ENCODE measurements at regions not wholly inside any gene's neighbourhood (a gene's known extent, or its start where the extent isn't known, plus 50 kb on each side); places are given as distances from the start of the nearest gene placed in this dataset.

DNA sequence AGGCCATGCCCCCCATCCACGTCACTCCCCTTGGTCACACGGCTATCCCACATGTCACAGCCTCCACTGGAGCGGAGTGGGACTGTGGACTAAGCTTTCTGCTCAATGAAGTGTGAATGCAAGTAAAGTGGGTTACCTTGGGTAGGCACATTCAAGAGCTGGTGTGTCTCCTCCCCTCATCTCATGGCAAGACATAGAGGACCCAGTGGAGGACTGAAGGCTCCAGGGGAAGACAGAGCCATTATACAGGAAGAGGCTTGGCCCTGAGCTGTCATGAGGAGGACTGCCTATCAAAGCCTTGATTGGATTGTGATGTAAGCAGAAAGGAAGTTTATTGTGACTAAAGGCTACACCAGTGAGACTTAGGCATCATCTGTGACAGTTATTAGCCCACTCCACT, 129.2 kb upstream of the CCL2 start:
- H3K4me1 ChIP-seq (ENCODE audit: control insufficient read depth in 4 of 4, insufficient read depth in 4 of 4, low read length in 3 of 4): no peaks in the 10 kb centered on the region
- WGBS: 96% methylated on average over 3 of the region's 3 CpGs
- DNase-seq (ENCODE audit: low spot score): no peak
- H3K27me3 ChIP-seq (ENCODE audit: control insufficient read depth in 4 of 4, insufficient read depth in 4 of 4, low read length in 3 of 4): no peaks in the 10 kb centered on the region
- H3K27ac ChIP-seq (ENCODE audit: low read depth in 1 of 2, low read length in 2 of 2): no peak overlapping the region
- no peak overlapping the region for H3K4me3 ChIP-seq (ENCODE audit: low read depth in 1 of 3, low read length in 3 of 3)
- no peak for TF ChIP-seq HNF4G (IDR thresholded peaks at IDR 0.05)
- TF ChIP-seq TAF1 (conservative IDR thresholded peaks at IDR 0.05): no peak
- TF ChIP-seq, protein P1, sequence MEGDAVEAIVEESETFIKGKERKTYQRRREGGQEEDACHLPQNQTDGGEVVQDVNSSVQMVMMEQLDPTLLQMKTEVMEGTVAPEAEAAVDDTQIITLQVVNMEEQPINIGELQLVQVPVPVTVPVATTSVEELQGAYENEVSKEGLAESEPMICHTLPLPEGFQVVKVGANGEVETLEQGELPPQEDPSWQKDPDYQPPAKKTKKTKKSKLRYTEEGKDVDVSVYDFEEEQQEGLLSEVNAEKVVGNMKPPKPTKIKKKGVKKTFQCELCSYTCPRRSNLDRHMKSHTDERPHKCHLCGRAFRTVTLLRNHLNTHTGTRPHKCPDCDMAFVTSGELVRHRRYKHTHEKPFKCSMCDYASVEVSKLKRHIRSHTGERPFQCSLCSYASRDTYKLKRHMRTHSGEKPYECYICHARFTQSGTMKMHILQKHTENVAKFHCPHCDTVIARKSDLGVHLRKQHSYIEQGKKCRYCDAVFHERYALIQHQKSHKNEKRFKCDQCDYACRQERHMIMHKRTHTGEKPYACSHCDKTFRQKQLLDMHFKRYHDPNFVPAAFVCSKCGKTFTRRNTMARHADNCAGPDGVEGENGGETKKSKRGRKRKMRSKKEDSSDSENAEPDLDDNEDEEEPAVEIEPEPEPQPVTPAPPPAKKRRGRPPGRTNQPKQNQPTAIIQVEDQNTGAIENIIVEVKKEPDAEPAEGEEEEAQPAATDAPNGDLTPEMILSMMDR (IDR thresholded peaks at IDR 0.05; ENCODE audit: low read depth, low read length, missing input control): no peak
- TF ChIP-seq NR2F2 (IDR thresholded peaks at IDR 0.05): no peak
- no peak for TF ChIP-seq EGR1 (IDR thresholded peaks at IDR 0.05; ENCODE audit: low read depth in 2 of 2)
- TF ChIP-seq RXRA (IDR thresholded peaks at IDR 0.05): no peak
- TF ChIP-seq GABPA (IDR thresholded peaks at IDR 0.05 in 1 of 2, conservative IDR thresholded peaks at IDR 0.05 in 1 of 2): no peak
- TF ChIP-seq FOXA2 (IDR thresholded peaks at IDR 0.05): no peak
- TF ChIP-seq SP1 (IDR thresholded peaks at IDR 0.05): no peak
- no peak for TF ChIP-seq FOXA1 (IDR thresholded peaks at IDR 0.05)
- TF ChIP-seq, protein P2, sequence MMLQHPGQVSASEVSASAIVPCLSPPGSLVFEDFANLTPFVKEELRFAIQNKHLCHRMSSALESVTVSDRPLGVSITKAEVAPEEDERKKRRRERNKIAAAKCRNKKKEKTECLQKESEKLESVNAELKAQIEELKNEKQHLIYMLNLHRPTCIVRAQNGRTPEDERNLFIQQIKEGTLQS (IDR thresholded peaks at IDR 0.05): no peak
- TF ChIP-seq, protein P3, sequence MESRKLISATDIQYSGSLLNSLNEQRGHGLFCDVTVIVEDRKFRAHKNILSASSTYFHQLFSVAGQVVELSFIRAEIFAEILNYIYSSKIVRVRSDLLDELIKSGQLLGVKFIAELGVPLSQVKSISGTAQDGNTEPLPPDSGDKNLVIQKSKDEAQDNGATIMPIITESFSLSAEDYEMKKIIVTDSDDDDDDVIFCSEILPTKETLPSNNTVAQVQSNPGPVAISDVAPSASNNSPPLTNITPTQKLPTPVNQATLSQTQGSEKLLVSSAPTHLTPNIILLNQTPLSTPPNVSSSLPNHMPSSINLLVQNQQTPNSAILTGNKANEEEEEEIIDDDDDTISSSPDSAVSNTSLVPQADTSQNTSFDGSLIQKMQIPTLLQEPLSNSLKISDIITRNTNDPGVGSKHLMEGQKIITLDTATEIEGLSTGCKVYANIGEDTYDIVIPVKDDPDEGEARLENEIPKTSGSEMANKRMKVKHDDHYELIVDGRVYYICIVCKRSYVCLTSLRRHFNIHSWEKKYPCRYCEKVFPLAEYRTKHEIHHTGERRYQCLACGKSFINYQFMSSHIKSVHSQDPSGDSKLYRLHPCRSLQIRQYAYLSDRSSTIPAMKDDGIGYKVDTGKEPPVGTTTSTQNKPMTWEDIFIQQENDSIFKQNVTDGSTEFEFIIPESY (IDR thresholded peaks at IDR 0.05): no peak
- TF ChIP-seq RAD21 (IDR thresholded peaks at IDR 0.05): no peak
- no peak for TF ChIP-seq HNF4A (conservative IDR thresholded peaks at IDR 0.05)
- TF ChIP-seq, protein P4, sequence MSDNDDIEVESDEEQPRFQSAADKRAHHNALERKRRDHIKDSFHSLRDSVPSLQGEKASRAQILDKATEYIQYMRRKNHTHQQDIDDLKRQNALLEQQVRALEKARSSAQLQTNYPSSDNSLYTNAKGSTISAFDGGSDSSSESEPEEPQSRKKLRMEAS (IDR thresholded peaks at IDR 0.05): no peak
- no peak for TF ChIP-seq YY1 (IDR thresholded peaks at IDR 0.05)
- no peaks in the 10 kb centered on the region for H3K9me3 ChIP-seq (ENCODE audit: control insufficient read depth in 4 of 4, low read length in 3 of 4)
- no peak overlapping the region for H3K9ac ChIP-seq (ENCODE audit: low read depth in 1 of 2, low read length in 2 of 2)
- H3K36me3 ChIP-seq (ENCODE audit: control insufficient read depth in 4 of 4, insufficient read depth in 3 of 4, low read depth in 1 of 4, low read length in 3 of 4): no peaks in the 10 kb centered on the region

- Histone ChIP-seq H3K36me3 (ENCODE audit: control insufficient read depth in 4 of 4, insufficient read depth in 3 of 4, low read depth in 1 of 4, low read length in 3 of 4) (no peaks in the 10 kb centered on the region), H3K9ac (ENCODE audit: low read depth in 1 of 2, low read length in 2 of 2) (no peak overlapping the region), H3K27me3 (ENCODE audit: control insufficient read depth in 4 of 4, insufficient read depth in 4 of 4, low read length in 3 of 4) (no peaks in the 10 kb centered on the region), H3K4me1 (ENCODE audit: control insufficient read depth in 4 of 4, insufficient read depth in 4 of 4, low read length in 3 of 4) (no peaks in the 10 kb centered on the region), H3K4me3 (ENCODE audit: low read depth in 1 of 3, low read length in 3 of 3) (no peak overlapping the region), H3K27ac (ENCODE audit: low read depth in 1 of 2, low read length in 2 of 2) (no peak overlapping the region), H3K9me3 (ENCODE audit: control insufficient read depth in 4 of 4, low read length in 3 of 4) (no peaks in the 10 kb centered on the region)
- no peak for DNase-seq (ENCODE audit: low spot score)
- TF ChIP-seq, protein P3 (IDR thresholded peaks at IDR 0.05): no peak
- WGBS: 82% methylated on average over 7 of the region's 7 CpGs
These were observed 128.6 kb upstream of the CCL2 start for GRCh38 chr17:34126496-34126895.

Measured in liver (tissue), 8 donors.